ENCODE measurements at regions not wholly inside any gene's neighbourhood (a gene's known extent, or its start where the extent isn't known, plus 50 kb on each side); places are given as distances from the start of the nearest gene placed in this dataset.

- DNase-seq, result no peak
Measured at GRCh38 chr2:65878011-65878340, 445.6 kb upstream of the SPRED2 start.

DNA sequence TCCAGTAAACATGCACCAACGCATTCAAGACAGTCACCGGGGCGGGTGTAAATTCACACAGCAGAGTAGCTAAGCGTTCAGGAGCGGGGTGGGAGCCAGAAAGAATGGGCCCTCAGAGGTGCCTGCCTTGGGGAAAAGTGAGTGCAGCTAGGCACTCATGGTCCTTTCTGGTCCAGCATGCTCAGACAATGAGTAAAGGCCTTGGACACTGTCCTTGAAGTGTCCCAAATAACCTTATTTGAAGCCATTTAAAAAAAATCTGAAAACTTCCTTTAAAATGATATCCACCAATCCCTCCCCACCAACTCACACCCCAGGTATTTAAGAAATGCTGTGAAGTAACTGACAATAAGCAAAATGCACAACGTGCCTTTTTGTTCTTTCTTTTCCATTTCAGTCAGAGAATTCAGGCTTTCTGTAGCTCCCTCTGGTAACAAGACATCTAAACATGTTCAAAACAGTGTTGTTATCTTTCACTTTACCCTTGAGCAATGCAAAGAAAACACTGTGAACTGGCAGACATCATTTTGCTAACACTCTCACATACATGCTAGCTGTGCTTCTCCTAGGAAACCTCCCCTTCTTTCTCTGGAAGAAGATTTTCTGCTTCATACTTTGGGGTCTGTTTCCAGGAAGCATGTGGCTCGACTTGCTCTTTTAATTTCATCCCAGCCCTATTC lies 445.1 kb upstream of the SPRED2 start:
- DNase-seq, result no peak

DNA sequence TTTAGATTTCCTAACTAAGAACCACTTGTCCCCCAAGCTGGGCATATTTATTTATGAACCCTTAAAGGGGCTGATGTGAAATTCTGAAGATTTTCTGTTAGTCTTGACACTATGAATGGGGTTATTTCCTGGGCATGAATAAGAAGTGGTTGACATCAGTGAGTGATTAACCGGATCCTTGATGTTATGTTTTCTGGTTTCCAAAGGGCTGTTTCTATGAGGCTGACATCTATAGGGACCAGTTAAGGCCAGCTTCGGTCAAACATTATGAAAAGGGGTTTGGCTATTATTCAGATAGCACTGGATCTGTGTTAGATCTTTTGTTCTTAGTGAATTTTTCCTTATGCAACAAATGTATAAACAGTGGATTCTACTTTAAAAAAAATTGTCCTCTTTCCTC lies 443.7 kb upstream of the SPRED2 start:
- no peak for DNase-seq

GRCh38 chr2:65870826-65871225 lies 438.4 kb upstream of the SPRED2 start:
- no peak for DNase-seq

DNA sequence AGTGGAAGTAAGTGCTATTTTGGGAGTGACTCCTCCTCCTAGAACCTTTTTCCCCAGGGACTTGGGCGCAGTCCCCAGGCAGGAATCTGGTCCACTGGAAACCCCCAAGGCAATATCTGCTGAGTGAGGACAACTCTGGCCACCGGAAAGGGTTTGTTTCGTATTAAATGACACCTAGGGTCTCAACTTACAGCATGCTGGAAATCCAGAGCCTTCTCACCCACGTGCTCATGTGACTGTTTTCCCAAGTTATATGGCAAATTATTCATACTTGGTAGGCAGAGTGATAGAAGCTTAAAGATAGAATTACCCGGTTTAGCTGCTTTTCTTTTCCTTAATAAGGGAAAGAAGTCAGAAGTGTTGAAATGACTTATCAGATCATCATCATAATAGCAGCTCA lies 436.9 kb upstream of the SPRED2 start:
- no peak for DNase-seq

DNA sequence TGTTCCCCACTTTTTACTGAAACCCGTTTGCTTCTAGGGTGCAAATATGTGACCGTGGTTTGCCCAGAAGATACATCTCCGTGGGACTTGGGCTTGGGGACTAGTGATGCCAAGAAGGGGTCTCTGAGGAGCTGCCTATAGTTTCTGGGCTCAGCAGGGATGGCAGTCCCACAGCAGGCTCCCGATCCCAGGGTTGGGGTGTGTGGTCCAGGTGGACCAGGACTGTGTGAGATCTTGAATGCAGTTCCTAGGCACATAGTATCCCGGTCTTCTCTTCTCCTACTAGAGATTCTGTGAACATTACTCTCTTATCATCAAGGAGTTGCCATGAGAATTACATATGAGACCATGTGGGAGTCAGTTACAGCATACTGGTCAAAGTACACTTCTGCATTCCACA lies 435.8 kb upstream of the SPRED2 start:
- DNase-seq, result no peak

DNA sequence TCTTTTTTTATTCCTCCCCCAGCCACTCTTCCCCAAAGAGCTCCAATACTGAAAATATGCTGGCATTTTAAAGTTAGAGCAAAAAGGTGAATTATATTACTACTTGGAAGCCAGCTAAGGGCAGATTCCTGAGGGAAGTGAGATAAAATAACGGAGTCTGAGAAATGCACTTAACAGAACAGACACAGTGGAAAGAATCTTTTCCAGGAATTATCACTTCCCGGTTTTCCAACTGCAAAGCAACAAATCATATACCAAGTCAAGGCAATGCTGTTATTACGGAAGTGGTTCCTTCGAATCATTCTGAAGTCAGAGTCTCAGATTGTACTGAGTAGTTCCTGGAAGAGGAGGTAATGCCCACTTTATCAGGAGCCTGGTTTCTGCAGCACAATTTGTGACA lies 435.0 kb upstream of the SPRED2 start:
- no peak for DNase-seq

DNA sequence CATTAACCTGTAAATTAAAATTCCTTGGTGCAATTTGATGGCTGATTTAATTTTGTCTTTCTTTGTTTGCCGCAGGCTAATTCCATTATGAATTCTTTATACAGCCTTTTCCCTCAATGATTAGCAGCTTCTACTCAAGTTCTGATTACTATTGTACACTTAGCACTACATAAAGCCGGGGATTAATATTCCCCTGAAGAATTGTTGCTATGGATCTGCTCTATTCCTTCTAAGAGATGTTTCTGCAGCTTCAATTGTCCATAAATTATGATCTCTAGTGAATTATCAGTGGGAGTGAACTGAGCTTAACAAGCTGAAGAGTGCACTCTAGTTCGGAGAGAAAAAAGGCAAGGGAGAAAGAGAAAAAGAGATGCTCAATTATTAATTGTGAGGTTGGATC lies 433.7 kb upstream of the SPRED2 start:
- DNase-seq, result no peak

GRCh38 chr2:65864619-65865018 lies 432.2 kb upstream of the SPRED2 start:
- no peak for DNase-seq

- no peak for DNase-seq
Measured at GRCh38 chr2:65863713-65864112, 431.3 kb upstream of the SPRED2 start.

GRCh38 chr2:65856928-65857327 lies 424.5 kb upstream of the SPRED2 start:
- no peak for DNase-seq

- no peak for DNase-seq
Measured at GRCh38 chr2:65856423-65856822, 424.0 kb upstream of the SPRED2 start.

GRCh38 chr2:65850695-65851094 lies 418.3 kb upstream of the SPRED2 start:
- no peak for DNase-seq

DNA sequence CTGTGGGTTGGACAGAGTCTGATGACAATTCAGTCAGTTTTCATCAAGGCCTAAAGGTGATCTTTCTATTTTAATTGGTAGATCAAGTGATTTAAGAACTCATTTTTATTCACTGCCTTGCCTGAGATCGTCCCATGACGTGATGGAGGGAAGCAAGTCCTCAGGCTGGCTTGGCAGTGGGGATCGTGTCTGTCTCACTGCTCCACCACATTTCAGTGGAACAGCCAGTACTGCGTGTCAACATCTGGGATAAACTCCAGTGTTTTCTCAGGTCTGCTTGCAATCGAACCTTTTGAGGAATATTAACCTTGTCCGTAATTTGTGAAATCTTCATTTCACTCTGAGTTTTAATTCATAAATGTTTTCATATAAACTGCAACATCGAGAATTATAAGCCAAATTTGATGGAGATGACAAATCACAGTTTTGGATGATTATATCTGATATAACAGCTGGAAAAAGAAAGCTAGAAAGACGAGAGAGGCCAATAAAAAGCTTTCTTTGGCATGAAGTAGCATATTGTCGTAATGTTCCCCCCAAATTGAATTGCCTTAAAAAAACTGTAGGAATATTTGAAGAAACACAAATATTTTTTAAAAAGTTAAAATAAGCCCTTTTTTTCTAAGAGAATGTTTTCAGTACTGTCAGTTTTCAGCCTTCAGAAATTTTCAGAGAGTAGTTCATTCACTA lies 414.7 kb upstream of the SPRED2 start:
- no peak for DNase-seq

DNA sequence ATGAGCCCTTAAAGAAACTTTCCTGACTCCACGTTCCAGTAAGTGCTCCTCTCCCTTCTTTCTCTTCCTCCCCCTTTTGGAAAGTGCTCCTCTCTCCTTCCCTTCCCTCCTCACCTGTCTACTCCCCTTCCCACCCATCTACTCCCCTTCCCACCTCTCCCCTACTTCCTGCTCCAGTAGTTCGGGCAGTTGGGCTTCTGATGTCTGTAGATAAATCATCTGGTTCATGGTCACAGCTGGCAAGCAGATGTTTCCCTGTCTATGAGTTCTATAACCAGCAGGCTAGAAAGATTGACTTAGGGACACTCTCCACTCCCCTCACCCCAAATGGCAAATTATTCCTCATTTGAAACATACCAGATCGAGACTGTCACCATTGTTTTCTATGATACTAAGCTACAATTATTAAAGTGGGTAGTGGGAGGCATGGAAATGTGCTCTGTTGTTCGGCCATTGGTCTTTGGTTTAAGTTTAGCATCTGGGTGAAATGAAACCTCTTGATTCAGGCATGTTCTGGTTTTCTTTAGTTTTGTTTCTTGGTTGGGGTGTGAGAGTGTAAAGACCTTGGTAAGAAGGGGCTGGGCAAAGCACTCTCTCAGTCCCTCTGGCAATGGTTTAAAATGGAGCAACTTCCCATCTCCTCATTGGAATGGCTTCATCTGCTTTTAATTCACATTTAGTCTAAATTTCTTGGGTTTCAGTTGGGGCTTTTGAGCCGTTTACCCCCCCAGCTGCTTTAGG lies 413.2 kb upstream of the SPRED2 start:
- no peak for DNase-seq

DNA sequence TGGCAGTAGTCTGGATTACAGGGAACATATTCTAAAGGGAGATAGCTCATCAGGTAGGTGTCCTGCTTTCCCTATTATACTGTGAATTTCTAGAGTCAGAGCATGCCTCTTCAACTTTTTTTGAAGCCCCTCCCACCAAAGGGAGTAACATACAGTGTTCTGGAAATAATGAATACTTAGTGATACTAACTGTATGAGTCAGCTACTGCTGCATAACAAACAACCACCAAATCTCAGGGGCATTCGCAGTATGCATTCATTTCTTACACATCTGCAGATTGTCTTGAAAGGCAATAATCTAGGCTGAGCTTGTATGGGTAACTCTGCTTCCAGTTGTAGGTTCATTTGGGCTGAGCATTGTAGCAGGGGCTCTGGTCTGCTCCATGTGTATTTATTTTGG lies 409.7 kb upstream of the SPRED2 start:
- DNase-seq, result peak; percentile 0

DNA sequence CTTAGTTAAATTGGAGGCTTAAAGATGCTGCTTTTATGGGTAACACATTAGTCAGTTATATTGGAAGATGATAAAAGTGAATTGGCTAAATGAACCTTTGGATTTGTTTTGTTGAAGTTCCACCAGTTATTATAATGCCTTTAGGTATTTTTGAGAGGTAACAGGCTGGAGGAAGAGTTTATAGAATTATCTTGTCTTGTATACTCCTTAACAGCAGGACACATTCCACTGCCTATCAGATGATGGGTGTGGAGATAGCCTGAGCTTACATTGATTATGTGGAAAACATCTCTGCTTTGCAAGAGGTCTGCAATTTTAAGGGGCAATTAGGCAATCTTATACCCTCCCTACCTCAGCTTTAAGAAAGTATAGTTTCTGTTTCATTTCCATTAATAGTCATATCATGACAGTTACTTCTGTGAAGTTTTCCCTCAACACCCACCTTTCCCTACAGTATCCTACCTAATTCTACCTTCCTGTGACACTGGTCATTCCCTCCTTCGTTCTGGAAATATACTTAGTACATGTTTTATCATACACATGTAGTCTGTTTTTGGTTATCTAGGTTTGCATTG lies 403.7 kb upstream of the SPRED2 start:
- DNase-seq, result no peak

DNA sequence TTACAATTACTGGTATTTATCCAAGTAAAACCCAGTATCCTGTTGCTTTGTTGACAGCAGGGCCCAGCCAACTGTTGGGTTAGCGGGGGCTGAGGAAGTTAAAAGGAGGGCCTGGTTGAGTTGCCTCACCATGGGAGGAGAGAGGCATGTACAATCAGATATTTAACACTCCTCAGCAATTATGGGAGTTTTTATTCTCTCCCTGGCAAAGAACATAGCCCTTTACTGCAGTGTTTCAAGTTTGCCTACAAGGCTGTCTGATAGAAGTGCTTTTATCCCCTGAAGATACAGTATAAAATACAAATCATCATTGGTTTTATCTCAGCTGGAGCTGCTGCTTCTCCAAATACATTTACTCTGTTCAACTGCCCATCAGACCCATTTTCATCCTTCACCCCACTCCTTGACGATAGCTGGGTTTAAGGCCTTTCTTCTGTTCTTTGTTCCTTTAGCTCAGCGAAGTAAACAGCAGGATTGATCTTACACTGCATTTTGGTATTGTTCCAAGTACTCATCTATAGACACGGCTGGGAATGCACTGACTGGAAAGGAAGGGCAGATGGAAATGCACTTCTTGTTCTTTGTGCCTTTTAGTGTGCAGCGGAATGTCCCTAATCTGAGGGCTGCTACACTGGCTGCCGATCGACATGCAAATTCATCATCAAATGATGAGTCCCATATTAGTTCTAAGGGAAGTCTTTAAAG lies 402.5 kb upstream of the SPRED2 start:
- DNase-seq, result no peak

DNA sequence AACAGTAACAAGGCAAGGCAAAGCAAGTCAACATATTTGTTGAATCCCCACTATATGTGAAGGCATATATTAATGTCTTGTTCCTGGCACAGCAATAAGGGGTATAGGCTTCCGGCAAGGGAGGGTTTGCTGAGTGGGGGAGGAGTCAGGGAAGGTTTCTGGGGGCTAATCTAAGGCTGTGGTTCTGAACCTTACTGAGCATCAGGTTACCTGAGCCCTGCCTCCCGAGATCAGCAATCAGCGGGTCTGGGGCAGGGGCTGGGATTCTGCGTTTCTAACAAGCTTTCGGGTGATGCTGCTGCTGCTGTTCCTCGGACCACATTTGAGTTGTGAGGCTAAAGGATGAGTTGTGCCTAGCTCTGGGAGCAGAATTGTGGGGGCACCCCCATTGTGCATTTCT lies 401.7 kb upstream of the SPRED2 start:
- DNase-seq, result no peak

DNA sequence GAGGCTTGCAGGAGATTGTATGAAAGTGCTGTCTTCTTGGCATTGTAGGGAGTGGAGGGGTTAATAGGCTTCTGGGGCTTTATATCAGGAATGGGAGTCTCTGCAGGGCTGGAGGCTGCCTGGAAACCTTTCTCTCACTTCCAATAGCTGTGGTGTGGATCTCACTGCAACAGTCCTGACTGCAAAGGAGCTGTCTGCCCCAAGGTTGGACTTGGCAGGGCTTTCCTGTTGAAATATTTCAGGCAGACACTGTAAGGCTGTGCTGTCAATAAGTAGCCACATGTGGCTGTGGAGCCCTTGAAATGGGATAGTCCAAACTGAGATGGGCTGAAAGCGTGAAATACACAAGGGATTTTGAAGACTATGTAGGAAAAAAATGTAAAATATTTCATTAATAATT lies 399.1 kb upstream of the SPRED2 start:
- no peak for DNase-seq

DNA sequence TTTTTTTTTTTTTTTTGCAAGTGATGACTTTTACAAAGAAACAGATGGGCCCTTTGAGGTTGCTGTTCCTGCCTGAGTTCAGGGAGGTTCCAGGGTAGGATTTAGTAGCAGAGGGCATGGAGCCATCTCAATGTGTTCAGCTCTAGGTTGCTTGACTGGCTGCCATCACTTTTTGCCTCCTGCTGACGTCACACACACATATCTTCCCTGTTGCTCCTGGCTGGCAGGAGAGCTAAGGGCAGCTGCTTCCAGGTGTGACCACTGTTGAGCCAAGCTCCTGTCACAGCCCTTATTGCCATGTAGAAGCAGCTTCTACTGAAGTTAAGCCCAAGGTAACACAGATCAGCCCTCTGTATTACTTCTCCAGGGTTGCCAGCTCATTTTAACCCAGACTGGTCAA lies 394.2 kb upstream of the SPRED2 start:
- no peak for DNase-seq

DNA sequence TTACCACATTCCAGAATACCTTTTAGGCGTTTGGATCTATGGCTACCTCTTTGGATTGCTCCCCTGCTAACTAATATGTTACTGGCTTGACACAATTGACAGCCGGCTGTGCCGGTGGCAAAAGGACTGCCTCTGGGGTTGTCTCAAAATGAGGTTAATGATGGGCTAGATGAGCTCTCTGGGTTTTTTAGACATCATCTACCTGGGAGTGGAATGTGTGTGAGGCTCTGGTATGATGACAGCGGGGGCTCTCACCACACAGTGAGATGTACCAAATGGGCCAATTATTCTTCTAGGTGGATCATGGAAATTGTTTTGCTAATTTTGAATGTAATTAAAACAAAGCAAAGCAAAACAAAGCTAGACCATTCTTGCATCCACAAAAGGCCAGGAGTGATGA lies 391.1 kb upstream of the SPRED2 start:
- no peak for DNase-seq

- DNase-seq, result no peak
Measured at GRCh38 chr2:65820454-65820853, 388.1 kb upstream of the SPRED2 start.

All from activated CD4-positive, alpha-beta T cell treated with anti-CD3 and anti-CD28 coated beads, Interleukin-2, amount 50 U/mL, for 16 hours (primary cell).